Non-pigmented ciliary epithelial cell (primary cell): ENCODE measurements at regions not wholly inside any gene's neighbourhood (a gene's known extent, or its start where the extent isn't known, plus 50 kb on each side); places are given as distances from the start of the nearest gene placed in this dataset.

Experiments
- DNase-seq: peaks from one replicate; pipeline ENCODE4 v3.0.0-alpha.2; 2010; ENCODE audit warnings: low read depth

DNA sequence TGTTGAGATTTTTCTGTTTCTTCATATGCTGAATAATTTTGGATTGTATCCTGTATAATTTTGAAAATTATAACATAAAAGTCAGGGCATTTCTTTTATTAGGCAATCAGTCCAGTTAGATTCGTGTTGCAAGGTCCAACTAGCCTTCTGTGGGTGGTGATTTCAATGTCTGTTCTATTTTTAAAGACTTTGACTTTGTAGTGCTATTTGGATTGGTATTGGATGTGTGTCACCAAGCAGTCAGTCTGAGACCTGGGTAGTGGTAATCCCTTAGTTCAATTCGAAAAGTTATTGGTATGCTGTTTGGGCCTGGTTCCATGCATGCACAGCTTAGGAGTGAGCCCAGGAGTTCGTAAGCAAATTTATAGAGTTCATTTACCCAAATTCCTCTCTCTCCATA is 82.2 kb downstream of the EPDR1 start:
- no peak for DNase-seq

DNA sequence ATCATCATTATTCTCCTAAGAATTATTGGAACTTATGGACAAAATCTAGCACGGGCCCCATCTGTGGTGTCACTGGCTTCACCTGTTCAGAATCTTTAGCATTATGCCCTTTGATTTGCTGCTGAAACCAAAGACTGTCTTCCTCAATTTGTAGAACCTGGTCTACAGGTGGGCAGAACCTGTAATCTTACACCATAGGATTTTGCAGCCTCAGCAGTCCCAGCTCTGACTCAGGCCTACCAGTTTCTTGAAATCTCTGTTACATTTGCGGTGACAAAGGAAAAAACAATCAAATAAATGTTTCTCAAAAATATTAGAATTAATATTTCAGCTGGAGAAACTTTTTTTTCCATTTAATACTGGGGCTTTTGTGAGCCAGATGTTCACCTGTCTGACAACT is 86.1 kb downstream of the EPDR1 start:
- DNase-seq = no peak

DNA sequence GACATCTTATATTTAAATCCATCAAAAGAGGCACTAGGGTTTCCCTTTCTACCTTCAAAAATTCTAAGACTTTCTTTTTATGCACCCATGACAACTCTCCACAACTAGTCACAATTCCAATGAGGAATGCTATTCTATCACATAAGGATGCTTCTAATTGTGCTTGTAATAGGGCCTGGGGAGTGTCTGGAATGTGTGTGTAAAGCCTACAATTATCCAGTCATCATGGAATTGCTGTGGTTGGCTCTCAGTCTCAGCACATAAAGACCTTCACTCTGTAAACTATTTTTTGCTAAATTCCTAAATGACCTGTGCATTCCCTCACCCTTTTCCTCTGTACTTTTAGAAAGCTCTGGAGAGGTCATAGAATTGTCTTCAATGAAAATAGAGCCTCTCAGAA is 86.7 kb downstream of the EPDR1 start:
- DNase-seq = no peak

DNA sequence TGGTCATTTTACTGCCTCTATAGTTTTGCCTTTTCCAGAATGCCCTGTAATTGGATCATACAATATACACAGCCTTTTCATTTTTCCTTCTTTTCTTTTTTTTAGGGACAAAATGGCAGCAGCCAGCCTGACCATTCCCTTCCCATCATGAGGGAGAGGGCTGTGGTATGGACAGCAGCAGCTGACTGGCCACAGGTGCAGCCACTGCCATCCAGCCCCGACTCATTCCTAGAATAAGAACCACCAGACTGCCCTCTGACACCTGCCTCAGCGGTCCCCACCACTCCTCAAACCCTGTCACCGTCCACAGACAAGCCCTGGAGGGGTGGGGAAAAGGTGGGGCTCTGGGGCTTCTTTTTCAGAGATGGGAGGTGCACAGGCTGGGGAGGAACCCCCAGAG is 92.8 kb downstream of the EPDR1 start:
- DNase-seq = no peak

DNA sequence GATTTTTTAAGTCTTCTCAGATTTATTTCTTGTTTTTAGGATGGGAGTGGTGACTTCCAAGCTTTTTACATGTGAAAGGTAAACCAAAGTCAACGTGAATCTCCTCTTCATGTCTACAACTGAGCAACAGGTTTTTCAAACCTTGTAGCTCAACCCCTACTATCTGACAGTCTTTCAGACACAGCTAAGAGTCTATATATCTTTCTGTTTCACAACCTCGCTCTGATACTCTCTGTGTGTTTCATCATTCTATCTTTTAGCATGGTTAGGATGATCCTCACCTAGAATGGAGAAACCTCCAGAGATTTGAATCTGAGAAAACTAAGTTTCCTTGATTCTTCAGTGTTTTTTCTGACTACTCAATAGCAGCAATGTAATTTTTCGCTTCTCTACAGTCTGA is 96.1 kb downstream of the EPDR1 start:
- no peak for DNase-seq

DNA sequence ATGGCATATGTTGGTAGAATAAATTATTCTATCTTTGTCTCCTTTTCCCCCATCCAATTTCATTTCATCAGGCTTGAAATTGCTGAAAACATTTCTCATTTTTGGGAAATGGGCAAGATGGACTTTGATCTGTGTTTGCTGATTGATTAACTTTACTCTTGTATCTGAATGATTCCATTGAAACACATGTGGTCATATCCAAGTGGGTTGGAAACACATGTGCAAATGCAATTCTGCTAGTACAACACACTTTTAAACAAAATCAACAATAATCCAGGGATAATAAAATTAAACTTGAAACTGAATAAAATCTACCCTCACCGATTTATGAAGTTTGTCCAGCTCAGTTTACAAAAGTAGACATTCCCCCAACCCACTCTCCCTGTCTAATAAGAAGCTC is 96.9 kb downstream of the EPDR1 start:
- DNase-seq = no peak

DNA sequence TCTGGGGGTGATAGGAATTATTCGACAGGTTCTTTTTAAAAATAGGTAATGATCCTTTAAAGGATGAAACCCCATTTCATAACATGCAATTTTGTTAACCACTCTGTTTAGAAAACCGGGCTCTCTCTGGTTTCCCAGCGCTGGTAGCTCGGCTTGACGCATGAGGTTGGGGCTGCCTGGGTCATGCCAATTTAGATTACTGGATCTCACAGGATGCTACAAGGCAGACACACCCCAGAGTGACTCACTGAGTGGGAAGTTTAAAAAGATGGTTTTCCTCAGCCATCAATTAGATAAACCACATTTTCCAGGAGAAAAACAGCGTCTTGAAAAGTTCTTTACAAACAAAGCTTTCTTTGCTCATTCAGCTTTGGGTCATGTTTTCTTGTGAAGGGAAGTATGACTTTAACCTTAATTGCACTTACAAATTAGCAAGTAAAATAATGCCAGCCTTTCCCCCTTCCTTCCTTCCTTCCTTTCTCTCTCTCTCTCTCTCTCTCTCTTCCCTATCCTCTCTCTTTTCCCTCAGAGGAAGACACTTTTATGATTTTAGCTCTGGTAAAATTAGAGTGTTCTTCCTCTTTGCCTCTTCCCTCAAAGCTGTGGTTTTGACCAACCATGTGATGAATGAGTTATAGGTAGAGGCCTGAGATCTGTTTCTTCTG is 99.8 kb downstream of the EPDR1 start:
- no peak for DNase-seq

DNA sequence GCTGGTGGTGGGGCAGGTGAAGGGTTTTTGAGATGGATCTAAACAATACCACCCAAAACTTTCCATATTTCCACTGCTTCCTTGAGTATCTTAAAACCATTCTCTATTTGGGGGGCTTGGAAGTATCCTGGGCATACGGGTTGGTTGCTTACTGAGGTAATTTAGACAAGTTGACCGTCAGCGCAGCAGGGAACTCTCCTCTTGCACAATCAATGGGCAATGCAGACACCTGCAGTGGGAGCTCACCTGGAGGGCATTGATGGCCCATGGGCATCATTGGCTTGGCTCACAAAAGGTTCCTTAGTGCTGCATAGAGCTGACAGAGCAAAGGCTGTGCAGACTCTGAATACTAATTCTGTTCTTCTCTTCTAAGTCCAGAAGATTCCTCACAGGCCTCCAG is 101.5 kb downstream of the EPDR1 start:
- no peak for DNase-seq

DNA sequence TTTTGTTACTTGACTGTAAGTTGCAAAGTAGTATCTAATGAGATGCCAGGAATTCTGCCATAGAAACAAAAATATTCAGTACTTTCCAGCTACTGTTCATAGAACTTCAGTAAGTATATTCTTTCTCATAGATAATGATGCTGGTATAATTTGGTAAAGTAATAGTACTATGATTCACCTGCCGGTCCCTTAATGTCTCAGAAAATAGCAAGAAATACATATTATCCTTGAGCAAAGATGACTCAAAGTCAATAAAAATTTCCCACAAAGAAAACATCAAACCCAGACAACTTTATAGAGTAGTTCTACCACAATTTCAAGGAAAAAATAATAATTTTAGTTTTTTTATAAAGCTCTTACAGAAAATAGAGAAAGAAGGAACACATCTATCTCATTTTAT is 105.4 kb downstream of the EPDR1 start:
- no peak for DNase-seq

DNA sequence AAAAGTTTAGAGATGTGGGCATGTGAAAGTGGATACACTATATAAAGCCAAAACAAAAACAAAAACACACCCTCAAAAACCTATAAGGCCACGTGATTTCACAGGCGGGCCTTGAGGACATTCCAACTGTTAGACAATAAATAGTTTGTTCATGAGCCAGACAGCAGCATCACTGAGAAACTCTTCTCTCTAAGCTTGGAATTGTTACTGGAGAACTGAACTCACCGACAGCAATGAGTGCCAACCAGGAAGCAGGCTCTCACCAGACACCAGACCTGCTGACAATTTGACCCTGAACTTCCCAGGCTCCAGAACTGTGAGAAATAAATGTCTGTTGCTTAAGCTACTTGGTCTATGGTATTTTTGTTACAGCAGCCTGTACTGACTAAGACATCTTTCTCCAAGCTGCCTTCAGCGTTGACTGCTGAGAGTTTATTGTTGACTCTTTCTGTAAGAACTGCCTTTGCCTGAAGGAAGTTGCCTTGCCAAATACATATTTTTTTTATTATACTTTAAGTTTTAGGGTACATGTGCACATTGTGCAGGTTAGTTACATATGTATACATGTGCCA is 107.5 kb downstream of the EPDR1 start:
- DNase-seq = no peak

DNA sequence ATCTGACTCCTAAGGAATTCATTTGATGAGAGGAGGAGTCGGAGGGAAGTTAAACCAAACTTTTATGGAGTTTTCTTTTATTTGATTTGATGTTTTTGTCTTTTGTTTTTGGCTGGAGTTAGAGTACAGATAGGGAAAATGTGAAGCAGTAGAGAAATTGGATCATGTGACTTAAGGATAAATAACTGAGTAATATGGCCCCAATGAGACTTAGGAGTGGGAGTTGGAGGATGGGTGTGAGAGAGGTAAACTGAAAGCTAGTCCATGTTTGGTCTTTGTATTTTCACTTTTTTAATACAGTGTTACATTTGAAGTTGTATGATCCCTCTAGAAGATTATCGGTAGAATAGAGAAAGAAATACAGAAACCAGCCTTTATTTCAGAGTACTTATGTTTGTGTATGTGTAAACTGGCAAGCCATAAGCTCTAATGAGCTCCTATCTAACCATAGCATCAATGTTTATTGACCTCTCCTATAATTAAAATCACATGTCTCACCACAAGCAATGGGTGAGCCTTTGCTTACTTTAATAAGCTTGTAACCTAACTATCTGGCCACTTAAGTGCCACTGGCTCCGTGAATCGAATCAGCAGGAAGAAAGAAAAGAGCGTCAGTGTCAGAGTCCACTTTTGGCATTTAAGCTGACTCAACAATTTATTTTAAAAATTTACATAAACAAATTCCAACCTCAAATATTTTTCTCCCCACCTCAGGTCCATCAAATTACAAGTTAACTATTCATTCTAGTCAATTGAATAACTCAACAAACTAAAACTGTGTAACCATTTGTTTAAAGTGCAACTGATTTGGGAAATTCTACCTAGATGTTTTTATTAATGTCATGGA is 113.8 kb downstream of the EPDR1 start:
- no peak for DNase-seq

DNA sequence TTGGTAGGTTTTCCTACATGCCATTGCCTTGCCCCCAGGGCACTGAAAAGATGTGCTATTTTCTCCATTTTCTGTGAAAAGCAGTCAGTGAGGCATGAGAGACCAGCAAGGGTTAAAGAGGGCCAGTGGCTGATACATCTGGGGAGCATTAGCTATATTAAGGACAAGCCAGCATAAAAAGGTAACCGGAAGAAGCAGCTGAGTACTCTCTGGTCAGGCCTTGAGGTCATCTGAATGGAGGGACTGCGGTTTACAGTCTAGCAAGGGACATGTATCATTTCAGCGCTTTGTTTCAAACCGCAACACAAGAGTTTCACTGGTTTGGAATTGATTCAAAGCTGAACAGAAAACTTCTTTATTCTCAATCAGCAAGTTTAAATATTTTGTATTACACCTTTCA is 120.4 kb downstream of the EPDR1 start:
- DNase-seq = no peak

DNA sequence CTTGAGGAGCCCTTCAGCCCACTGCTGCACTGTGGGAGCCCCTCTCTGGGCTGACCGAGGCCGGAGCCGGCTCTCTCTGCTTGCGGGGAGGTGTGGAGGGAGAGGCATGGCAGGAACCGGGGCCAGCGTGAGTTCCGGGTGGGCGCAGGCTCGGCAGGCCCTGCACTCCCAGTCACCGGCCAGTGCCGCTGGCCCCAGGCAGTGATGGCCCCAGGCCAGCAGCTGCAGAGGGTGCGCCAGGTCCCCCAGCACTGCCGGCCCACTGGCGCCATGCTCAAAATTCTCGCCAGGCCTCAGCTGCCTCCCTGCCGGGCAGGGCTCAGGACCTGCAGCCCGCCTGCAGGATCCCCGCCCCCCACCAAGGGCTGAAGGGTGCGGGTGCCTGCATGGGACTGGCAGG is 128.4 kb upstream of the STARD3NL start:
- DNase-seq = no peak

DNA sequence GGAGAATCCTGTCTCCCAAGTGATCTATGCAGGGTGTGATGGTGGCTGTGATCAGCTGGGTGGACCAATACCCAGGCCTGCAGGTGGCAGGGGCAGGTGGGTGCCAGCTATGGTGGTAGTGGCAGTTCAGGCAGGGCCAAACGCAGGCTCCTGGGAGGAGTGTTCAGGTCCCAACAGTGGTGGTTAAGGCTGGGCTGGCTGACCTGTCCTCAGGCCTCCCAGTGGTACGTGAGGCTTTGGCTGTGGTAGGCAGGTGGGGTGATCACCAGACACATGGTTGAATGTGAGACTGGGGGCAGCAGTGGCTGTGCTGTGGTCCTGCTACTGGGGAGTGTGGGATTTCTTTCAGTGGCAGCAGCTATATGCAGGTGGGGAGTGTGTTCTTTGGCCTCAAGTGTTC is 126.7 kb upstream of the STARD3NL start:
- DNase-seq = no peak

DNA sequence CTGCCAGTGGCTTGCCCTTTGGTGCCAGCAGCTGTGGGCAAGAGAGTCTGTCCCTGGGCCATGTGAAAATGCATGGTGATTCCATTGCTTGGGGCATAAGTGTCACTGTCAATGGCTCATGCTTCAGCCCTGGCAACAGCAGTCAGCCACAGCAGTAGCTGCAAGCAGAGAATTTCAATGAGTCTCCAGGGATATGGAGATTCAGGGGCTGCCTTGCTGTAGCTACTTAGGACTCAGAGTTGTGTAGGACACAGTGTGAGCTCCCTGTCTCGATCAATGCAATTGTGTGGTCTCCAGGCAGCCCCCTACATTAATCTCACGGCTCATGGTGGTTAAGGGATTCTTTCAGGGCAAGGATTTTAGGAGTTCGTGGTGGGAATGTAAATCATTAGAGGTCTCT is 126.3 kb upstream of the STARD3NL start:
- DNase-seq = no peak

DNA sequence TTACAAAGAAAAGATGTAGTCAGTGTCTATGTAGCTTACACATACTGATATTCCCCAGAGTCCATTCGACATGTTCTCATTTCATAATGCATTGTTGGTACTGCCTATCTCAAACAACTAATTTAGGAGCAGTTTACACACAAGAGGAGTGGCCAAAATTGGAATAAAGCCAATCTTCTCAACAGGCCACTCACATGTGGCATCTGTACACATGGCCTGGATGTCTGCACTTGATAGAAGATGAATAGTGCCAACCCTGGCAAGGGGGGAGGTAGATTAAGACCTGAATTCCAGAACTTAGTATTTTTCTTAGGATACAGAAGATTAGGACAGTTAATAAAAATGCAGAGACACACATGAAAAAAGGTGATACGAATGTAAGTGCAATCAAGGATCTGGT is 125.3 kb upstream of the STARD3NL start:
- no peak for DNase-seq

DNA sequence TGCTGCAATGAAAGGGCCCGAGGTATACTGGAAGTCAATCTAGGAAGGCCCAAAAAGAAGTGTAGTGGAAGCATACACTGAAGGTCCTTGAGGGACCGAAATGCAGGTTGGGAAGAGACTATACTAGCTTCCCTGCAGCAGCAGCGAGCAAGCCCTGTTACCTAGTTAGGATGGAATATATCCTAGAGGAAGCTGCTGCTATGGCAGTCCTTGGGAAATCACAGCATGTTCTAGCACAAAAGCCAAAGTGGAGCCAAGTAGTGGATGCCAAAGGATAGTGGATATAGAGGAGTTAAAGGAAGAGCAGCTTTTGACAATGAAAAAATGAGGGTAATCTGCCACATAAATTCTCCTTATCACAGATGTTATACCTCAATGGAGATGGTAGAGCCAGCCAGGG is 123.8 kb upstream of the STARD3NL start:
- no peak for DNase-seq

DNA sequence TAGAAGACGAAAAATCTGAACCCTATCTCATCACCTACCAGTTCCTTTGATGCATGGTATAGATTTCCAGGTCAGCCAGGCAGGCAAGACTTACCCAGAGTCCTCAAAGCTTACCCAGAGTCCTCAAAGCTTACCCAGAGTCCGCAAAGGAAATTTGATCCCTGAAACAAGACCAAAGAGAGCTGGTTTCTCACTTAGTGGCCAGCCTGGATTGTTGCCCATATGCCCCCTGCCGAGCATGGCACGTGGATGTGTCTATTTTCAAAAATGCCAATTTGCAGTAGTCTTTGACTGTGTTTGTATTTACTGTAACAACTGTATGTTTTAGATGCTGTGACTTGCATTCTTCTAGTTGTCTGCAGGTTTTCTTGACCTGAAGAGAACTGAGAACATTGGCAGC is 120.2 kb upstream of the STARD3NL start:
- no peak for DNase-seq

DNA sequence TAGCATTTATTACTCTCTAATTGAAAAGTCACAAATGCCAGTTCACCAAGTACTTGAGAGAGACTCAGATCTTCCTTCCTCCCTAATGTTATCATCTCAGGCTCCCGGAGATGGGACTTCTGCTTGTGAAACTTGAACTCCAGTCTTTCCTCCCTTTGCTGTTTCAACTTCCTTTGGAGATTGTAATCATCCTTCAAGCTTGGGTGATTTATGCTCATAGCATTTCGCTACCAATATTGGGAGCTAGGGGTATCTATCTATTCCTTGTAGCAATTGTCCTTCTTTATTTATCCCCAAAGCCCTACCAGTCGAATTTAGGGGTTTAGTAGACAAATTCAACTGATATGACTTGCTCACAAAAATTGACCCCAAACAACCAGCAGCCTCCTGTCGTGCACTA is 117.9 kb upstream of the STARD3NL start:
- DNase-seq = no peak

DNA sequence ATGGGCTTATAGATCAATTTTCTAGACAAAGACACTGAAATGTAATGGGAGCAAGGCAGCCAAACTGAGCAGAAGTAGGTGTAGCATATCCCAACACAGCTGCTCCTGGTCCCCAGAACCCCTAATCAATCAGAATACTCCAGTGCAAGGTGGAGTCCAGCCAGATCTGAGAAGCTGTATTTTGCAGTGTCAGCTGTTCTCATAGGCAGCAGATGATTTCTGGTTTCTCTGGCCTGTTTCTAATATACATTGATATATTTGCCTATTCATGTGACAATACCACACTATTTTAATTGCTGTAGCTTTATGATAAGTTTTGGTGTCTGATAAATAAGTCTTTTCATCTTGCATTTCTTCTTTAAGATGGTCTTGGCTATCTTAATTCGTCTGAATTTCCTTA is 117.4 kb upstream of the STARD3NL start:
- DNase-seq = no peak

DNA sequence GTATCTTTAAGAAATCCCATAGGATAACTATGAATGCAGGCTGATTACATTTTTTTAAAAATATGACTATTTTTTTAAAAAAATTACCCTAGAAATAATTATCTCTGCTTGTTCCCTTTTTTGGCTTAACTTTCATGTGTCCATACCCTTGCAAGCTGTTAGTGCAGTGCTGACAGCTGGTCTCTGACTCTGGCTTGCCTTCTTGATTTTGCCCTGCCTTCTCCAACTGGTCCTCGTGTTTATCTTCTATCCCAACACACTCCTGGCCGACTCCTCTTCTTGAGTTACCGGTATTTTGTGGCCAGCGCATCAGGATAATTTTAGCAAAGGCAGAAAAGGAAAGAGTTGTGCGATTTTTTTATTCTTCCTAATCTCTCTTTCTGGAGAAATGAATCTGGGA is 111.7 kb upstream of the STARD3NL start:
- no peak for DNase-seq

DNA sequence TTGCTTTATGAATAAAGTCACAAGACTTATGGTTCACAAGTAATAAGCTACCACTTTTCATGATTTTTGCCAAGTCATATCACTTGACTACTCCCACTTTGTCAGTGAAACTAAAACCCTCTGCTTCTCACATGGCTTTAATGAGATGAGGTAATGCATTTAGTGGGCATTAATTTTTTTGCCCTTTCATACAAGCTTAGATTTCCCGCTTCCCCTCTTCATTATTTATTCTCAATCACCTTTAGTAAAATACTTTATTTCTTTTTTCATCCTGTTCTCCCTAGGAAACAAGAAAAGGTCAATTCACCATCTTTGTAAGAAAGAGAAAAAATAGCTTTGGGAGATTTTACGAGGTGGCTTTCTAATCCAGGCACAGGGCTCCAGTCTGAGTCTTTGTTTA is 109.6 kb upstream of the STARD3NL start:
- no peak for DNase-seq

DNA sequence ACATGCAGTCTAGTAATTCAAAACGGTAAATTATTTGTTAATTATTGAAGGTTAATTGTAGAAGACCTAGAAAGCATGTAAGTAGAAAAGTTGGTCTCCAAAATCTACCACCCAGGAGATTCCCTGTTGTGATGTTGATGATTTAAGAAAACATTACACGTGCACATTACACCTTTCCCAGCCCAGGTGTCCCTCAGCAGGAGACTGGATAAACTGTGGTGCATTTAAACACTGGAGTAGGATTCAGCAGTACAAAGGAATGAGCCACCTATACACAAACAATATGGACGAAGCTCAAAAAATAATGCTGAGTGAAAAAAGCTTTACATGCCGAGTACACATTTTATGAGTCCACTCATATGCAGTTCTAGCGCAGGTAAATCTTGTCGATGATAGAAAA is 109.0 kb upstream of the STARD3NL start:
- no peak for DNase-seq

DNA sequence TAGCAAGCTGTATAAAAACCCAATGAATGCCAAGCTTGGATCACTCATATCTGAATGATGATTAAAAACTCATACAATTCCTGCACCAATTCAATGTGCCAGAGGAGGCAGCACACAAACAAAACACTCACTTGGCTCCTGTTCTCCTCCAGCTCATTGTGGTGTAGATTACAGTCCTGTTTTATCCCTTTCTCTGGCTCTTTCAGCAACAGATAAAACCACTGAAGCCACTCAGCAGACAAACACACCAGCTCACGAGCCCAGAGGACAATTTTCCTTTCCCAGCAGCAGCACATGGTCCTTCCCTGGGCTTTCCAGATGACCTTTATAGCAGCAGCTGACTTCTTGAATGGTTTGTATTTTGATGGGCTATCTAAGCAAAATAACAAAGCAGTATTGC is 107.3 kb upstream of the STARD3NL start:
- no peak for DNase-seq
